ENCODE measurements at regions not wholly inside any gene's neighbourhood (a gene's known extent, or its start where the extent isn't known, plus 50 kb on each side); places are given as distances from the start of the nearest gene placed in this dataset.

DNA sequence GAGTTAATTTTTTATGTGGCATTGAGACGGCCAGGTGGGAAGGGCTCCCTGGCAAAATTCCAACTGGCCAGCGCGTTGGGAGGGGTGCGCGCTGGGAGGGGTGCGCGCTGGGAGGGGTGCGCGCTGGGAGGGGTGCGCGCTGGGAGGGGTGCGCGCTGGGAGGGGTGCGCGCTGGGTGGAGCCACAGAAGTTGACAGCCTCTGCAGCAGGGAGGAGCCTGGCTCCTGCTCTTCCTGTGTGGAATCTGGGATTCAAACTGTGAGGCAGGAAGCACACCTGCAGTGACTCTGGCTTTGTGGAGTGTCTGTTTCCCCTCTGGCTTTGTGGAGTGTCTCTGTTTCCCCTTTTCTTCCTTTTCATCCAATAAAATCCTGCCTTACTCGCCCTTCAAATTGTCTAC, 147.9 kb upstream of the CBLN2 start:
- ATAC-seq: no peak
- no peak for DNase-seq

DNA sequence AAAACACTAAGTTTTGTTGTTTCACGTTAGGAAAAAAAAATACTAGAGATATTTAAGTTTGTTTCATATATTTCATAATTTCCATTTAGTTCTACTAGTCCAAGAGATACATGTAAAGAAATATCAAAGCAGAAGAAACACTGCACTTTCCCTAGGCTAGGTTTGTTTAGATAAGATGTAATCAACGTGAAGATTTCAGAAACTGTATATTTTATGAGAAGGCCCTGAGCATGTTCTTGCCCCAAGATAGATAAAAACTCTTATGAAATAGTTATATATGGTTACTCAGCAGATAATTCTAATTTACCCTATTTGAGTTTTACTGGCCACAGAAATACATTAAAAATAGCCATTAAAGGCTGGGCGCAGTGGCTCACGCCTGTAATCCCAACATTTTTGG, 143.6 kb upstream of the CBLN2 start:
- no peak for ATAC-seq
- no peak for DNase-seq

DNA sequence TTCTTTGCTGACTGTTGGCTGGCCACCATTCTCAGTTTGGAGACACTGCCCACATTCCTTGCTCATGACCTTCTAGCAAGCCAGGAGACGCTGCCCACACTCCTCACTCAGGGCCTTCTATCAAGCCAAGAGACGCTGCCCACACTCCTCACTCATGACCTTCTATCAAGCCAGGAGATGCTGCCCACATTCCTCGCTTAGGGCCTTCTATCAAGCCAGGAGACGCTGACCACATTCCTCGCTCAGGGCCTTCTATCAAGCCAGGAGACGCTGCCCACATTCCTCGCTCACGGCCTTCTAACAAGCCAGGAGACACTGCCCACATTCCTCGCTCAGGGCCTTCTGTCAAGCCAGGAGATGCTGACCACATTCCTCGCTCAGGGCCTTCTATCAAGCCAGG, 131.3 kb upstream of the CBLN2 start:
- ATAC-seq: no peak

DNA sequence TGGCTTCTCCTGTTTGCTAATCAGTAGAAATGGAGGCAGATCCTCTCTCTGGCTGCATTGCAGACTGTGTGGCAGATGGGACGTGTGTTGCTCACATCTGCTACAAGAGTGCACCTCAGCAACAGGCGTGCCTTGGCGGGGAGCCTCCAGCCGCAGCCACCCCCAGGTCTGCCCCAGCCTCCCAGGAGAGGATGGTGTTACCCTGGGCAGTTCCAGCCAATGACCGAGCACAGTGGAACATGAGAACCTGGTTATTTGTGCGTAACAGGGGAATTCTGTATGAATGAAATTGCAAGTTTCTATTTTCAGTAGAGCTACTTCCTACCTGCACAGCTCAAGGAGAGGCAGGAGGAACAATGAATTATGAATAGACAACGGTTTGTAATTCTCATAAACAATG, 130.6 kb upstream of the CBLN2 start:
- DNase-seq: no peak
- no peak for ATAC-seq

More for the DNA sequence above, 131.3 kb upstream of the CBLN2 start:
- DNase-seq: no peak

DNA sequence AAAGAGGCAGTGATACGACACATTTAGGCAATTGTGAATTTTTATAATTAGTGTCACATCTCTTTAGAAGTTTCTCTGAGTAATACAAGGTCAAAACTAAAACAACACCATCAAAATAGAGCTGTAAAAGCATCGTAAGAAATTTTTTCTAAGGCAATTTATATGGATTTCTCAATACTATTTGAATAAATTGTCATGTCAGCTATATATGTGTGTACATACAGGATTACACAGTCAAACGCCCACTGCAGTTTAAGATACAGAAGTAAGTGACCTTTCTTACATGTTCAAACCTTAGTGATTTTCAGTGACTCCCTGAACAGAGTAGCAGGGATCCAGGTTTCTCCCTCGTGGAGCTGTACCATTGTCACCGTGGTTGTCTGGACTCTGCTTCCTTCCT, 129.1 kb upstream of the CBLN2 start:
- no peak for DNase-seq
- ATAC-seq: no peak

DNA sequence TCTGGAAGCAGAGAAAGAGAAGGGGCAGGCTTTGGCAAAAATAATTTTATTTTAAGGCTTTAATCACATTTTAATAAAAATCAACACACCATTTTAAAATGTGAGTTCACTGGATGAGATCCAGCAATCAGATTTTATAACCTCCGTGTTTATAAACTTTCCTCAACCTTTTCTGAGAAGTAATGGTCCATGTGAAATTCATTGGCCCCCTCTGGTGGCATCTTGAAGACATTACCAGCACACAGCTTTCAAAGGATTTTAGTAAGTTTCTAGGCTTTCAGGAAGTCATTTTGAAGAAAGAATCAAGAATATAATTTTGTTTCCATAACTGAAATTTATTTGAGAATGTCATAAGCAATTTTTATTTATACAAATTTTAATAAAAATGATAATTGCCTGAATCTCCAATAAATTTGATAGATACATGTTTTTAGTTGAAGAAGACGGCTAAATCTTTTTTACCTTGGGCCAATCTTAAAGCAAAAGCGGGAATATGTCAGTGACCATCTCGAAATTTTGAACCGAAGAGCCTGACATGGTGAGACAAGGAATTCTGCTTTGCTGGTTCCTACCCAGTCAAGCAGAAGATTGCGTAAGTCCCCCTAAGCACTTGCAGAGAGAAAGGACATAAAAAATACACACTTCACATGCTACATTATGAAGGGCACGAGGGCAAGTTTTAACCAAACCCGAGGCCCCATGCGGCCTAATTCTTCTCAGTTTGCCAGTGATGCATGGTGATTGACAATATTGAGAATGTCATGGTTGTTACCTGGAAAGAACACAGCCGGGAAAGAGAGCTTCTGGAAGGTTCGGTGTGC, 128.4 kb upstream of the CBLN2 start:
- DNase-seq (no peak), ATAC-seq (no peak)

DNA sequence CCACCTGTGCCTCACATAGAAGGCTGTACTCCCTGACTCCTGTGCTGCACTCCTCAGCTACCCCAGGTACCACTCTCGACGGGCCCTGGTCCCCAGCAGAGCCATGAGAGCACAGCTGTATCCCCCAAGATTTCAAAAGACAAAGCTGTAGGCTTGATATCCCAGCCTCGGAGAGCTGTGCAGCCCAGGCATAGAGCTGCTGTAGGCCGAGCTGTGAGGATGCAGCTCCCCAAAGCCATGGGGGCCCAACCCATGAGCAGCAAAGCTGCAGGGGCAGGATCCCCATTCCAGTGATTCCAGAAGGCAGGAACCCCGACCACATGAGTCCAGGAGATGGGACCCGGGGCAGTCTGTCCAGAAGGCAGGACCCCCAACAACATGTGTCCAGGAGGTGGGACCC, 123.8 kb upstream of the CBLN2 start:
- no peak for DNase-seq
- ATAC-seq: no peak

DNA sequence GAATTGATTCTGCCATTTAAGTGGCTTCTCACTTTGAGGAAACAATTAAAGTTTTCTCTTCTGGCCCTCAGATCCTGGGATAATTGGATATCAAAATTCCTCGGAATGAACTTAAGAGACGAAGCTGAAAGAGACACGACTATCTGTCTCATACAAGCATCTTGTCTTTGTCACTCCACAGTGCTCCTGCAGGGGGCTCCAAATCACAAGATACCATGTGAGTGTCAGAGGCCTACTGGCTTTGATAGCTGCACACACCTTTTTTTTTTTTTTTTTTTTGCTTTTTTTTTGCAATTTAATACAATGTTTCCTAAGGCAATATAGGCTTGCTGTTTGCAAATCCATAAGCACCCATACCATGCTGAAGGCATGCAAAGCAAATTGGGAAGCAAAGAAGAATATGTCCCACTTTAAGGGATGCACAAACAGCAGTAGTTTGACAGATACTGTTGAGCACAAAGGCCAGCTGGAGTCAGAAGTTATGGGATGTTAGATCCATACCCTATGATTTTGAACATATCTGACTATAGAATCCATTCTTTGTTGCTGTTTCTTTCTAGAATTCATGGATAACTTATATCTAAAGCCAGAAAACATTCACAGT, 109.0 kb upstream of the CBLN2 start:
- peak; percentile 51 for DNase-seq
- no peak for ATAC-seq

DNA sequence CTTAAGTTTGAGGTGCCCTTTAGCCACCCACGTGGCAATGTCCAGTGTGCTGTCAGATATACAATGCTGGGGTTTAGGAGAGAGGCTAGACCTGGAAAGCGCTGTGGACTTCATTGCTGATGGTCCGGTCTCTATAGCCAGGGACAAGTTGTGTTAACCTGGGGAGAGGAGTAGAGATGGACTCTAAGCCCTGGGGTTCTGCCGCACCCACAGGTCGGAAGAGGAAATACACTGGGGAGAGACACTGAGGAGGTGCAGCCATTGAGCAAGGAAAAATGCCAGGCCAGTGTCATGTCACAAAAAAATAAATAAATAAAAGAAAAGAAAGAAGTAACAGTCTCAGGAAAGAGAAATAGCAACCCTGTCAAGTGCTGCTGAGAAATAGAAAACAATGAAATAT, 106.9 kb upstream of the CBLN2 start:
- ATAC-seq (no peak), DNase-seq (no peak)

DNA sequence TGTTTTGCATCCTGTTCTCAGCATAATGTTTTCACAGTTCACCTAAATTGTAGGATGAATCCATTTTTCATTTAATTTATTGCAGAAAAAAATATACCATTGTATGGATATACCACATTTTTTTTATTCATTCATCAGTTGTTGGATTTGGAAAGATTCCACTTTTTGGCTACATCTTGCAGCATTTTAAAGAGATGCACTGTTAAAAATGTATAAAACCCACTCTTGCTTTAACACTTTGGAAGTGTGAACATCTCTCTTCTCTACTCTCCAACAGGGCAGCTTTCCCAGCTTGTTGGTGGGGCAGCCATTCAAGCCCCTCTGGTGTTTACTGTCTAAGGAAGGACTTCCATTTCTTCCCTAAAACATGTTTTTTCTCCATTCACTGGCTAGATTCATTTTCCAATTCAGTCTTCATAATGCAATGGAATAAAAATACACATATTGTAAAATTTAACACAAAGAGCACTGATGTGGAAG, 104.4 kb upstream of the CBLN2 start:
- DNase-seq: no peak
- ATAC-seq: no peak

DNA sequence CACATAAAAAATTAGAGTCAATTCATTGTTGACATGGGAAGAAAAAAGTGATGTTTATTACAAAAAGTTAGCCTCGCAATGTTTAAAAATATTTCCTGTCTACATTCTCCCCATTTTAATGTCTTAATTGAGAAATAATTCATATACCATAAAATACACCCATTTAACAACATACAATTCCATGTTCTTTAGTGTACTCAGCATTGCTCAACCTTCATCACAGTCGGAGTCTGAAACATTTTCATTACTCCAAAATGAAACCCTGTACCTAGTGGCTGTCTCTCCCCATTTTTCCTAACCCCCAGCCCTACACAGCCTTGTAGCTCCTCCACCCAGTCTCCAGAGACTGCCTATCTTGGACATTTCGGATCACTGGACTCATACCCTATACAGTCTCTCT, 103.9 kb upstream of the CBLN2 start:
- ATAC-seq (no peak), DNase-seq (no peak)

DNA sequence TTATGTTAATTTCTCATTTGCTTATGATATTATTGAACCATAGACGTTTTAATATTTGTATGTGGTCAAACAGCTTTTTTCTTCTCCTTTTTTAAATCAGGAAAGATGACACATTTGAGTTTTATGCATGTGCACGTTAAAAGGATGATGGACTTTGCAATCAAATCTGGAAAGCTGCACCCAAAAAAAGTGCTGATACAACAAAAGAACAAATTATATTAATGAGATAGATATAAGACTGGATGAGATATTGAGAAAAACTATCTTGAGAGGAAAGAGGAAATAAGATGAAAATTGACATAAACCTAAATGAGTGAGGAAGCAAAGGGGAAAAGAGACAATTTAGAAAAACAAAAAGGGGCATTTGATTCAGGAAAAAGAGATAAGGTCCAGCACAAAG, 96.4 kb upstream of the CBLN2 start:
- DNase-seq (no peak), ATAC-seq (no peak)

DNA sequence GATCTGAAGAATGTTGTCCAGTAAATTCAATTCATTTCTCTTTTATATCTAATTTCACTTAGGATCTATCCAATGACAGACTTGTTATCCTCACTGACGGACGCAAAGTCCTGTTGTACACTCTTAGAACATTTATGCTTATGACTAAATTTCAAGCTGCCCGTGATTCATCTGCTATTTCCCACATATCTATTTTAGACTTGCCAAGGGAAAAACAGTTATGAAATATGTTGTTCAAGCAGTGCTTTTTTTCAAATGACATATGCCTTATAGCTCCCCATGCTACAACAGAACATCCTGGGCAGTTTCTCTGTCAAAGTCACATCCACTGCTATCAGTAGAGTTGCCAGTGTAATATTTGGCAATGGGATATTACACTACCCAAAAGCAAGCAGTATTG, 94.2 kb upstream of the CBLN2 start:
- DNase-seq (no peak), ATAC-seq (no peak)

DNA sequence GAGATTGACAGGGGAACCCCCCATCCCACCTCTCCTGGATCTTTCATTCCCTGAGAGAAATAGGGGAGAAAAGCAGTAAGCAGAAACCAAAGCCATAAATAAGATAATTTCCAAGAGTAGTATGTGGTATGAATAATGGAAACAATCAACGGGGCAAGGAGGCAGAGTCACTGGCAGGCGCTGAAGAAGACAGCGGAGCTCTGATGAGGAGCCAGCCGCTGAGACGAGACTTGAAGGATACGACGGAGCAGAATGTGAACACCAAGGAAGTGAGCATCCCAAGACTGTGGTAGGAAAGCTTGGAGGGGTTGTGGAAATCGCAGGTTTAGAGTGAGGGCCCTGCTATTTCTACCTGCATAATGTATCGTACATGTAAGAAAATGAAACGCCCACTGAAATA, 93.6 kb upstream of the CBLN2 start:
- no peak for ATAC-seq
- DNase-seq: no peak

DNA sequence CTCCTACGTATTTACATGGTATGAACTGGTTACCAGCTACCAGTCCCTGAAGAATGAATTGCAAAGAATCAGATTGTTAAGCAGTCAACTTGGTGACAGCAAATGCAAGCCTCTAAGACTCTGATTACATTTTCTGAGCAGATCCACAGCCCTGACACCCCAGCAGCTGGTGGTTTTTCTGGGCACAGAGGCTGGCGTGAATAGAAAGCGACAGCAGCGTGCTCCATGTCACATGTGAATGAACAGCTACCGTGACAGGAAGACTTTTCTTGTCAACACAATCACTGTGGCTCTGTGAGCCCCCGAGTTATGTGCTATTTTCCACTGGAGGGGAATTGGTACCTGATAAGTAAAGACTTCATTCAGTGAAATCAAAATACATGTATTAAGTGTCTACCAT, 93.2 kb upstream of the CBLN2 start:
- no peak for DNase-seq
- no peak for ATAC-seq

DNA sequence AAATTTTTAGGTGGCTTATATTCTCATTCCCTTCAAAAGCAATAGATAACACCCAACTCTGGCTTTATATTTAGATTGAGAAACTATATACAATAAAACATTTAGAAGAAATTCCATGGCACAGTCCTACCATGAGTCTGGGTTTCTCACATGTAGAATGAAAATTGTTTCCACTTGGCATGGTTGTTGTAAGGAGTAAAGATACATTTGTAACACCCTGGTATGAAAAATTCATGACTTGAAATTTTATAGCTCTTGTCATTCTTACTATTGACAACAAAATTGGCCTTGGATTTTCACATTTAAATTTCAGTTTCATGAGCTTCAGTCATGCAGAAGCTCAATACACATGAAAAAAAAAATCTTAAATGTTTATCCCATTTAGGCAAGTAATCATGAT, 92.5 kb upstream of the CBLN2 start:
- ATAC-seq (no peak), DNase-seq (no peak)

DNA sequence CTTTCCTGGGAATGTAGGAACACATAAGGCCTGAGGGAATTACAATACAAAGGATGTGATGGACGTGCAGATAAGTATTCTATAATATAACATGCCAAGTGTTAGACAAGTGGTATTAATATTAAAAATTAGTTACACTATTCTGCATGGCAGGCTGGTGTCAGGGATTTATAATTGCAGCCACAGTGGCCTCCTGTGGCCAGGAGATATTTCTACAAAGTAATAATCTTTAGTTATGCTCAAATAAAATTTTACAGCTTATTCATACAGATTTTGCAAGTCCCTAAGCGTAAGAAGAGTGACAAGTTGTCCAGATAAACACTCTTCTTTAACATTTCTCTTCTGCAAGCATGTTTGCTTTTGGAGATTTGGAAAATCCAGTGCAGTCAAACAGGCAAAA, 90.4 kb upstream of the CBLN2 start:
- no peak for ATAC-seq

DNA sequence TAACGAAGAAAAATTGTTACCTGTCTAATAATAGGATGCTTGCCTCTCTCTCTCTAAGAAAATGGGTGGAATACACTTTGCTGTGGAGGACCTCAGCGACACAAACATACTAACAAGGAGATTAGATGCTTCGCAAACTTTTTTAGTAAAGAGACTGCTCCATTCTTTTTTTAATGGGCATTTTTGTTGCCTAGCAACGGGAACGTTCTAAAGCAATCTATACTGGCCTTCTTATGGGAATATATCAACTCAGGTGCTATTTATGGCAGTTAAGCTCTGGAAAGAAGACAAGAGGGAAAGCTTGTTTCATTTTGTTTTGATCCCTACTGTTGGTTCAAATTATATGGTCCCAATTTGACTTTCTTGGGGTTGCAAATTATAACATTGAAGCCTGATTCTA, 86.8 kb upstream of the CBLN2 start:
- ATAC-seq: no peak
- DNase-seq: no peak

More for the DNA sequence above, 90.4 kb upstream of the CBLN2 start:
- no peak for DNase-seq

DNA sequence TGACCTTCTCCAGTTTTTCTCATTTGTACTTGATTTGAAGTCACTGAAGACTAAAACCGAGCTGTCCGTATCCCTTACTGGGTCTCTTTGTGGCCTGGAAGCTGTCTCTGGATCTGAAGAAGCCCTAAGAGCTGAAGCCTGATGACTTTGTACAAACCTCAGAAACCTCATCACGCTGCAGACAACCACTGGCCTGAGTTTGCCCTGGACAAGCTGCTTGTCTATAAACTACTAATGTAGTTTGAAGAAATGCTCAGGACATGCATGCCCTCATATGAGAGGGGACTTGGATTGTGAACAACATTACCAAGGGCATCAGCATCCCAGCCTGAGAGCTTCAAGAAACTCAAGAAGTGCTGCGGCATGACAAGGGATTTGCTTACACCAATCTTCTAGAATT, 79.3 kb upstream of the CBLN2 start:
- ATAC-seq (no peak), DNase-seq (no peak)

DNA sequence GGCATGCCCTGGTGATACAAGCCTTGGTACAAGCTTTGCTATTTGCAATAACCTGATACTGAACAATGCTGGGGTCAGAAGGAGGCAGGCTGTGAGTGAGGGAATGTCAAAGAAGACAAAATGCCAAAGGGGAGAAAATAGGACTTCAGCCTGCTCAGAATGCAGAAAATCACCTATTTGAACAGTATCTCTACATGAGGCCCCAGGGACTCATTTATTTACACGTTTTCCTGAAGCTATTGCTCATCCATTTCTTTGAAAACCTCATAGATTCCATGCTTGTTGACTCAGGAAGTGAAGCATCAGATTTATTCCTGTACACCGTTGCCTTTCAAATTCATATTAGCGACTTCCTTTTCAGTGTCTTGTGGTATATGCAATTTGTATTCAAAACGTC, 69.4 kb upstream of the CBLN2 start:
- no peak for DNase-seq
- no peak for ATAC-seq

DNA sequence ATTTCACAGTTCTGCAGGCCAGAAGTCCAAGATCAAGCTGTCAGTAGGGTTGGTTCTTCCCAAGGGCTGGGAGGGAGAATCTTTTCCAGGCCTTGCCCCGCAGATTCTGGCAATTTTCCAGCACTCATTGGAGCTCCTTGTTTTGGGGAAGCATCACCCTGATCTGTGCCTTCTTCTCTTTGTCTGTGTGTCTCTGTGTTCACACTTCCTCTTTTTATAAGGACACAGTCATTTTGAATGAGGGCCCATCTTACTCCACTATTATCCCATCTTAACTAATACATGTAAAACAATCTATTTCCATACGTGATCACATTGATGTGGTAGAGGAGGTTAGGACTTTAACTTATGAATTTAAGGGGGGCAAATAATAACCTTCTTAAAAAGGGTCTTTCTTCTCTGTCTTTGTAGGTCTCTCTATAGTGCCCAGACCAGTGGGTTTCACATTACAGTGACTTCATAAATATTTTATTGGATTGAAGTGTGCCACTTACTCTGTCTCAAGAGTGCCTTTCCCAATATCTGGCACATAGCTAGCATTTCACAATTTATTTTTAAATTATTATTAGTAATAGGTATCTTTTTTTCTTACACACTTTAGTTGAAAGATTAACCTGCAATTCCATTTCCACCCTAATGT, 68.9 kb upstream of the CBLN2 start:
- ATAC-seq: no peak

DNA sequence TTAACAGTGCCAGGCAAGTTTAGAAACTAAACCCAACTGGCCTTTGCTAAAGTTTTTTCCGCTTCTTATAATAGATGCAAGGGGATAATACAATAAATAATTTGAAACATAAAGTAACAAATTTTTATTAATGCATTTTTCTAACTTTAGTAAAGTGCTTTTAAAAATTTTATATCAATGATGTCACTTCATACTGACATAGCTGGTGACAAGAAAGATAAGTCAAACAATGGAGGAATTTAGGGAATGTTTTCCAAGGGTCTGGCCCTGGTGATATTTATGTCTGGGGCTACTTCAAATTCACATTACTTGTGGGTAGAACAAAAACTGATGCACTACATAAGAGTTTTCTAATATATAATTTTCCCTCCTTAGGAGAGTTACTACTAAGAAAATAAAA, 61.2 kb upstream of the CBLN2 start:
- no peak for DNase-seq
- no peak for ATAC-seq

More for the DNA sequence above, 68.9 kb upstream of the CBLN2 start:
- no peak for DNase-seq

DNA sequence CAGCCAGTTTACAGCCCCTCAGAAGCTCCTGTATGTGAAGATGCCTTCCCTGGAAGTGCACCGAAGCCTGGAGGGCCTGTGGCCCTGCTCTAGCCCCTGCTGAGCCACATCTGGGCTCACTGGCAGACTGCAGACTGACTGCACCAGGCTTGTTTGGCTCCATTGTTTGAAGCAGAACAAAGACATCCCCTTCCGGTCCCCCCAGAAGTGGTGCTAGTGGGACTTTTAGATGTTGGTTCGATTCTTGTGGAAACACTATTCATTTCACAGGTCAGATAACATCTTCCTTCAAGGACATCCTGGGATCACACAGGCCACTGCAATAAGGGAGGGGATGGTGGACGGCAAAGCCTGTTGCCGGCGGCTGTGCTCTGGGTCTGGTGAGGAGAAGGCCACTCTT, 57.8 kb upstream of the CBLN2 start:
- DNase-seq (no peak), ATAC-seq (no peak)

DNA sequence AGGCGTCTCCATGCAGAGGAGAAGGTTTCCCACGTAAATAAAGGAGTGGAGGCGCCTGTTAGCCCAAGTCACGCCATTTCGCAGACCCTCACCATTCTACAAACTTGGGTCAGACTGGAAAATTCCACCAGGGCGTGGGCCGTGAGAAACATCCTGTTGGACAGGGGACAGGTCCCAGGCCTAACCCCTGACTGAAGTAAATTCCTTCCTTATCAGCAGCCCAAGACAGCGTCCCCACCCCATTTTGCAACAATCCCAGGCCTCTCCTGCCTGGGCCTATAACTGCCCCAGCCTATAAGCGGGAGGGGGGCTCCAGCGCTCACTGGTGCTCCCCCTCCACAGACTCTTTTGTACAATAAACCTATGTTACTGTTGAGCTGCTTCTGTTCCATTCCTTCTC, 57.3 kb upstream of the CBLN2 start:
- ATAC-seq (no peak), DNase-seq (no peak)
